ENCODE measurements at regions not wholly inside any gene's neighbourhood (a gene's known extent, or its start where the extent isn't known, plus 50 kb on each side); places are given as distances from the start of the nearest gene placed in this dataset.
A peak's percentile ranks its signal among the peaks of the same experiment; 100 is the strongest.

DNA sequence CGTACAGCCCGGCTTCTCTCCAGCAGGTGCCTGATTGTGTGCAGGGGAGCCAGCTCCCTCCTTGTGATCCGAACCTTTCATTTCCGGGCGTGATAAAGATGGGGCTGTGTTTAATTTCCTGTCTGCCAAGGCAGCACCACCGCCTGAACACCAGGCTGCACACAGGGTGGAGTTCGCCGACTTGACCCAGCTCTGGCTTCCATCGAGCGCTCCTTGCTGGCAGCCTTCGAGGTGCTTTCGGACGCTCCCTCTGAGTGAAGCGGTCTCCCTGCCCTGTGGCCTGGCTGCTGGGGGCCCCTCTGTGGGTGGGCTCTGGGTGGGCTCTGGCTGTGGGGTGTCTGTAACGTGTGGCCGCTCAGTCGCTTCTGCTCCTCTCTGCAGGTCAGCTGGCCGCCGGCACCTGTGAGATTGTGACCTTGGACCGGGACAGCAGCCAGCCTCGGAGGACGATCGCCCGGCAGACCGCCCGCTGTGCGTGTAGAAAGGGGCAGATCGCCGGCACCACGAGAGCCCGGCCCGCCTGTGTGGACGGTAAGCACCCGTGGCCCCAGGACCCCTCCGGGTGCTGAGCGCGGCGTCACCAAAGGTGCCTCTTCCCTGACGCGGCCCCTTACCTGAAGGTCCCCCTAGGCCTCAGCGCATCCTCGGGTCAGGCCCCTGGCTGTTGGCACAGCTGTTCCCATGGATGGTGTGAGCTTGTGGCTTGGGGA is 1181.3 kb downstream of the BRD1 start:
- no peak for DNase-seq

DNA sequence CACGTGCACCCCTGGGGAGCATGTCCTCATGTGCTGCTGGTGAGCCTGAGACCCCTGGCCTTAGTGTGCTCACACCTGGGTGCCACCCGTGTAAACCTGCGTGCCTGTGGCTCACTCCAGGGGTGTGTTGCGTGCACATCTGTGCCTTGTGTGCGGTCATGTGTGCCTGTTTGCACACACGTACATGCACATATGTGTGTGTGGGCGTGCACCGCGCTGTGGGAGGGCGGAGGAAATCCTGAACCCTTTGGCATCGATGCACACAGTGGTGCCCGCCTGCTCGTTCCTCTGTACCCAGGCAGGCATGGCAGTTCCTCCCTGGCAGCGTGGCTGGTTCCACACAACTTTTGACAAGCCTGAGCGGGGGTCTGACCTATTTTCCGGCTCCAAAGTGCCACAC is 1181.9 kb downstream of the BRD1 start:
- no peak for DNase-seq

DNA sequence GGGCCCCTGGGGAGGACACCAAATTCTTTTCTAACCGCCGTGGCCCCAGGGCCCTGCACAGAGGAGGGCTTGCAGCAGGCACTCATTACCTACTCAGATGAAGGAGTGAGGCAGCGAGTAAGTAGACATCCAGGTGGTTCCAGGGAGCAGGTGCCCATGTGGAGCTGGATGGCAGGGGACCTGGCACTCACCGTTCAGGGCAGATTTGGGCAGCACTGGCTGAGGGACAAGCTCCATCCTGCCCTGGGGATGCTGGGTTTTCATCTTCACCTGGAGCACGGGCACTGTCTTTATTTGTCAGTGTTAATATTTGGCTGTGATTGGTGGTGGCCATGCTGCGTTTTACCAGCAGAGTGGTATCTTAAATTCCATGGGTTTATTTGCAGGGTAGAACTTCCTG is 1182.7 kb downstream of the BRD1 start:
- DNase-seq, result no peak

DNA sequence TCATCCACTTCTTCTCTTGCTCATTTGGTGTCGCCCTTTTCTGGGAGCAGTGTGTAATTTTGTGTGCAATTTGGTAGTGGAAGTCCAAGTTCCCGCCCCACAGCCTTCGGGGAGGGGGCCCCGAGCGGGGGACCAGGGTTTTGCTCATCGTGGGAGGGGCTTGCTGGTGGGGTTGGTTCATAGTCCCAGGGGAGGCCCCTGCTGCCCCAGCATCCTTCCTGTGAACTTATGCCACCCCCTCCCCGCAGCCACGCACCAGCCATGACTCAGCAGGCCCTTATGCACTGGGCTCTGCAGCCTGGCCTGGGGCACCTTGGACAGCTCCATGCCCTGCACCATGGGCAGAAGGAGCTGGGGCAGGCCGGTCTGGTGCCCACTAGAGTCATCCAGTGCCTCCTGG is 1183.6 kb downstream of the BRD1 start:
- peak in 4 of 56 donors; percentile 18 to 31 (median 28) for DNase-seq

DNA sequence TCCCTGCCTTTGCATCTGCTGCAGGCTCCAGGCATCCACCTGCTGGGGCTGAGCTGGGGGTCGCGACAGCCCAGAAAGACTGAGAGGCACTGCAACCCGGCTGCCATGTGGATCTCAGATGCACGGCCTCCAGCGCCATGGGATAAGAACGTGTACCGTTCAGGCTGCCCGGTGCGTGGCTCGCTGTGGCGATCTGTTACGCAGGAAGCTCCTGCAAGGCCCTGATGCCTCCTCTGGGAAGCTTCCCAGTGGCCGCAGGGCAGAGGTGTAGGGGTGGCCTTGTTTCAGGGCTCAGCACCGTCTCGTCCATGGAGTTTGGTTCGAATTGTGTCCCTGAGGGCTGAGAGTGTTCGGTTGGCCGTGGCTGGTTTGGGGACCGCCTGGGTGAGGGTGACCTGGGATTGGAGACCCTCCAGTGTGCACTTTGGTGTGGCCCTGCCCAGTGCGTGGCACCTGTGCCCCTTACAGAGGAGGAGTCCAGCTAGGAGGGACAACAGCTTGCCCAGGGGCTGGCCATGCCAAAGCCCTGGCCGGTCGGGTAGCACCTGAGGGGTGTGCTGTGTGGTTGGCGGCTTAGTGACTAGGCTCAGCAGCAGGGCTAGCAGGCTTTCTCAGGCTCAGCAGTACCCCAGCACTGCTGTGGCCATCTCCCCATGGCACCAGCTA is 1184.5 kb downstream of the BRD1 start:
- no peak for DNase-seq

DNA sequence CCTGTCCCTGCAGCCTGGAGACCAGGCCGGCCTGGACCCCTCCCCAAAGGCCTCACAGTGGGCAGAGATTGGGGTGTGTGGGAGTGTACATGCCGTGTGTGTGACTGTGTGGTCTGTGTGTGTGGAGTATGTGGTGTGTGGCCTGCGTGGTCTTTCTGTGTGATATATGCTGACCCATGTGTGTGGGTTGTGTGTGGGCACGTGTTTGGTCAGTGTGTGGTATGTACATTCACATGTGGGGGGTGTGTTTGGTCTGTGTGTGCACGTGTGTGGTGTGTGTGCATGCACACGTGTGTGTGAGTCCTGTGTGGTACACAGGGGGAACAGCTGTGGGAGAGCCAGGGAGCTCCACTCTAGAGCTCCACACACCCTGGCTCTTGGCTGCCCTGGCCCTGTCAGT is 1185.1 kb downstream of the BRD1 start:
- DNase-seq, result no peak

DNA sequence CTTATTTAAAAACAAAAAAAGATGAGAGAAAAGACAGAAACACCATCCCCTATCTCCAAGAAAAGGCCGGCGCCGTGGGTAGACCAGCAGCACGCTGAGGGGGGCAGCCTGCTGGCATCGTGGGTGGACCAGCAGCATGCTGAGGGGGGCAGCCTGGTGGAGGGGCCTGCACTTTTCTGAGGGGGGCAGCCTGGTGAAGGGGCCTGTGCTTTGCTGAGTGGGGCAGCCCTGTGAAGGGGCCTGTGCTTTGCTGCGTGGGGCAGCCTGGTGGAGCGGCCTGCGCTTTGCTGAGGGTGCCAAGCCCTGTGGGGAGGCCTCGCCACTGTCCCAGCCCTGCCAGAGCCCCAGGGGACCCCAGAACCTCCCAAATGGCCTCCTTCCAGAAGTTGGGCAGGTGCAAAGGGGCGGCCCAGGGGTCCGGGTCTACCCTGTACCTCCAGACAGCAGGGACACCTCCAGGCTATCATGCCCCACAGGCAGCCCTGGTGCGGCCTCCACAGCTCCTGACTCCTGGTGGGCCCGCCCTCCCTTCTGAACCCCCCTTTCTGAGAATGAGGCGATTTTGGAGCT is 1185.7 kb downstream of the BRD1 start:
- DNase-seq, result no peak

DNA sequence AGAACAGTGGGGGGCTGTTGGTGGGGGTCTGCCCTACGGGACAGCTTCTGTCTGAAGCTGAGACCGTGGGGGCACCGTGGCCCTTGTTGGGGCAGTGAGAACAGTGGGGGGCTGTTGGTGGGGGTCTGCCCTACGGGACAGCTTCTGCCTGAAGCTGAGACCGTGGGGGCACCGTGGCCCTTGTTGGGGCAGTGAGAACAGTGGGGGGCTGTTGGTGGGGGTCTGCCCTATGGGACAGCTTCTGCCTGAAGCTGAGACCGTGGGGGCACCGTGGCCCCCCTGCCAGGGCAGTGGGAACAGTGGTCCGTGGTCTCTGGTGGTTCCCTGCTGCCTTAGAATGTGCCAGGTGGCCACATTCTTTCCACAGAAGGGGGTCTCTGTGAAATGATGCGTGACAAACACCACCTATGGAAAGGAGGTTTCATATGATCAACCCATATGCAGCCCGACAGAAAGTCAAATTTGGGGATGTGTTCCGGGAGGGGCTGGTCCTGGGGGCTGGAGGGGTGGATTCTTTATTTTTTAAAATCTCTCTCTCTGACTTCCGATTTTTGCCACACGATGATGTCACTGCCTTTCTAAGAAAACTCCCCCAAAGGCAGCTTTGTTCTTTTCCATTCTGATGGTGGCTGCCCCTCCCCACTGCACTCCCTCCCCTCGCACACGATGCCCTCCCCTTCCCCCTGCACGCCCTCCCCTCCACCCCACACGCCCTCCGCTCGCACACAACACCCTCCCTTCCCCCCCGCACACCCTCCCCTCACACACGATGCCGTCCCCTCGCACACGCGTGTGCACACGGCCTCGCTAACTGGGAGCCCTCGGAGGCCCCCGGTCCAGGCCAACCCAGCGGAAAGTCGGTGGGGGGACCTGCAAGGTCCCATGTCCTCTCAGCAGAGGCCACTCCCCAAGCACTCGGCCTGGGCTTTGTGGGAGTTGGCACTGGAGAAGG is 1186.5 kb downstream of the BRD1 start:
- peak in 7 of 56 donors; percentile 13 to 48 (median 41) for DNase-seq

DNA sequence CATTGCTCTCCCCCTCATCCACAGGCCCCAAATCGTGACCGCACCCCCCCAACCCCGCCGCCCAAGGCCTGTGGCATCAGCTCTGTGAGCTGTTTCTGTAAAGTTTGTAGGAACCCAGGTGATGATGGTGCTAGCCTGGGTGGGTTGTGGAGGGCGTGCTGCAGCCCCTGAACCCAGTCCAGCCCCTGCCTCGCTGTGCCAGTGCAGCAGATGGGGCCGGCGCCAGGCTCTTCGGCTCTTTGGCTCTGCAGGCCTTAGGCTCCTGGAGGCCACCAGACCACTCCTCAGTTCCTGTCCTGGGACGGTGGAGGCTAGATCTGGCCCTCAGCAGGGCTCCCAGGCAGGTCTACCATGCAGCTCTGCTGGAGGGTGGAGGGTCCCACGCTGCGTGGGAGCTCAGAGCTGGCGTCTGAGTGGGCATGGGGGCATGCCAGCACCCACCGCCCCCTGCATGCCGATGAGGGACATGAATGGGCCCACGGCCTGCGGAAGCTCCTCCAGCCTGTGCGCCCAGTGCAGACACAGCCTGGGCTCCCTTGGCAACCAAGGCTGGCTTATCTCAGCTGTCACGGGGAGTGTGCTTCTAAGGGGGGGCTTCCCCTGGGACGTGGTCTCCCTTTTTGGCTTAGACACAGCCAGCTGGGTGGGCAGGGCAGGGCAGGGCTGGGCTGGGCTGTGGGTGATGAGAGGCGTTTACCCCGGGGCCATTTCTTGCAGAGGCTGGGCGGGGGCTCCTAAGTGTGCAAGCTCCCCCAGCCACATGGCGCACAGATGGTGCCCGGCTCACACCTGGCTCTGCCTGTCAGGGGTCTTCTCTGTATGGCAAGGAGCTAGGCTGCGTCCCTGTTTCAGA is 1187.6 kb downstream of the BRD1 start:
- DNase-seq, result no peak

DNA sequence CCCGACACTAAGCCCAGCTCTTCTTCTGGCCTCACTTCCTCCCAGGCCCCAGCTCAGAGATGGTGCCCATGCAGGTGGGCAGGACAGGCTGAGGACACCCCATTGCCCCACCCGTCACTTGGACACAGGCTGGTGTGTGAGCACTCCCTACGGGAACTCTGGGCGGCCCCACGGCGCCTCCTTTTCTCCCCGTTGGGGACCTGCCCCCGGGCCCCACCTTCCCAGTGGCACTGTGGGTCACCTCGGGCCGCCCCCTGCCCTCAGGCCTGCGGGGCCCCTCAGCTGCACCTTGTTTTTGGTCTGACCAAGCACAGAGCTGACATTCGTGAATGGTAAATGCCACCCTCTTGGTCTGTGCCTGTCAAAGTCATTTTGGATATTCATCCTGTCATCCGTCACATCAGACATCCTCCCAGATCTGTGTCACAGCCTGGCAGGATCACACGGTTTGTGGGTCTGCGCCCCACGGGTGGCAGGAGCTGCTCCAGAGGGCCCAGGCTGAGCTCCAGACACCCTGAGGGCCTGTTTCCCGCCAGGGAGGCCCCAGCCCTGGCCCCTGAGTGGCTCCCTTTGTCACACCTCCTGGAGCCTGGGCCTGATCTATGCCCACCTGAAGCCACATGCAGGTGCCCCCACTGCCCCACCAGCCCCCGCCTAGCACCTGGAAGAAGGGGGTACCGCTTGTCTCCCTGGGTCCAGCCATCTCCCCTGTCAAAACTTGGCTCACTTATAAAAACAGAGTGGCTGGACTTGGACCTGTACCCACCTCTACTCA is 1188.5 kb downstream of the BRD1 start:
- no peak for DNase-seq

DNA sequence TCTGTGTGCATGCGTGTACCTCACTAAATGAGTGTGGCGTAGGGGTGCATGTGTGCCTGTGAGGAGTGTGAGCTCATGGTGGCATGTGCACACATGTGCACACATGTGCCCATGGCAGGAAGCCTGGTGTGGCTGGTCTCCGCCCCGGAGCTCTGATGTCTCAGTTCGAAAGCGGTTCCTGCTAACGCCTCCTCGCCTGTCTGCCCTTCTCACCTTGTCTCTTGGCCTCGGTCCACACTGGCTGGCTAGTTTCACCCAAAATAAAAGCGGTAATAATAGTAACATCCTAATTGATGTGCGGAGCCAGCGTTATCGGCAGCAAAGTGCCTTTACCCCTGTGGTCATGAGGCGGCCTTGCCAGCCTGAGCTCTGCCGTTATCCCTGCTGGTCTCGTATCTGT is 1190.4 kb downstream of the BRD1 start:
- no peak for DNase-seq

DNA sequence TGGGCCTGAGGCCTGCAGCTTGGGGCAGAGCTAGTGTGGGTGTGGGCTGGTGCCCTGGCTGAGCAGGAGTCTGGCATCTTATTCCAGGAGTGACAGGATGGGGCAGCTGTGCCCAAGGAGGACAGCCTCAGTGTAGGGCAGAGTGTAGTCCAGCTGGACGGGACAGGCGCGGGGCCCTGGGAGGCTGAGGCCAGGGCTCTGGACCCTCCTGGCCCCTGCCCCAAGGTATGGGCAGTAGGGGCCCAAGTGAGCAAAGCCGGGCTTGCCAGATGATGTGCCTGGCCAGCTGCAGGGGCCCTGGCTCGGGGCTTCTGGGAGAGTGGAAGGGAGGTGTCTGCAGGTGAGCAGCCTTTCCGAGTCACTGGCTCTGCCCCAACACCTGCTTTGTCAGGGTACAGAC is 1190.9 kb downstream of the BRD1 start:
- no peak for DNase-seq

DNA sequence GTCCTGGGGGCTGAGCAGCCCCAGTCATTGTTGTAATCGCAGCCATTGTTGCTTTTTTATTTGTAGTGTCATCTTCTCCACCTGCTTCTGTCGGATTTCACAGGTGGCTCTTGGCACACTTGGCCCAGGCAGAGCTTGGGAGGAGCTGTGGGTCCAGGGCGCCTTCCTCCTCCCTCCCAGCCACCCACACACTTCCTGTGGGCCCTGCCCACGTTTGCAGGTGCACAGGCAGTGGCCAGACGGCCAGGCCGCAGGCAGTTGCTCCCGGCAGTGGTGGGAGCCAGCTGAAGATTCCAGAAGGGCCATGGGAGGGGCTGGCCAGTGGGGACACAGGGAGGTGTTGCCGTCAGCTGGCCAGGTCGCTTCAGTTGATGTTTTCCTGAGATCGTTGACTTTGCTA is 1191.9 kb downstream of the BRD1 start:
- DNase-seq, result peak in 2 of 56 donors; percentile 17 to 23

DNA sequence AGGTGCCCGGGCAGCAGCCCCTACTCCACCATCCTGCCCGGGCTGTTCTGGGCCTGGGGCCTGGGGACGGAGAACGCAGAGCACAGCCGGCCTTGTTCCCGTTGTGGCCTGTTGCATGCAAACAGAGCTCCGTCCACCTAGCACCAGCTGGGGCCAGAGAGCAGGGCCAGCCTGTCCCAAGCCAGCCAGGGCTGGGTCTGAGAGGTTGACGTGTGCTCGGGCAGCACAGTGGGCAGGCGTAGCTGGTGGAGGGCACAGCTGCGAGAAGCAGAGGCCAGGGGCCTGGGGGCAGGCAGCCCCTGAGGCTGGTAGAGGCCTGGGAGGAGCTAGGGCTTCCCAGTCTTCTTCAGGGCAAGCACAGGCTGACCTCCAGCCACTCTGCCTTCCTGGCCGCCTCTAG is 1192.6 kb downstream of the BRD1 start:
- DNase-seq, result peak in 2 of 56 donors; percentile 31 to 39

DNA sequence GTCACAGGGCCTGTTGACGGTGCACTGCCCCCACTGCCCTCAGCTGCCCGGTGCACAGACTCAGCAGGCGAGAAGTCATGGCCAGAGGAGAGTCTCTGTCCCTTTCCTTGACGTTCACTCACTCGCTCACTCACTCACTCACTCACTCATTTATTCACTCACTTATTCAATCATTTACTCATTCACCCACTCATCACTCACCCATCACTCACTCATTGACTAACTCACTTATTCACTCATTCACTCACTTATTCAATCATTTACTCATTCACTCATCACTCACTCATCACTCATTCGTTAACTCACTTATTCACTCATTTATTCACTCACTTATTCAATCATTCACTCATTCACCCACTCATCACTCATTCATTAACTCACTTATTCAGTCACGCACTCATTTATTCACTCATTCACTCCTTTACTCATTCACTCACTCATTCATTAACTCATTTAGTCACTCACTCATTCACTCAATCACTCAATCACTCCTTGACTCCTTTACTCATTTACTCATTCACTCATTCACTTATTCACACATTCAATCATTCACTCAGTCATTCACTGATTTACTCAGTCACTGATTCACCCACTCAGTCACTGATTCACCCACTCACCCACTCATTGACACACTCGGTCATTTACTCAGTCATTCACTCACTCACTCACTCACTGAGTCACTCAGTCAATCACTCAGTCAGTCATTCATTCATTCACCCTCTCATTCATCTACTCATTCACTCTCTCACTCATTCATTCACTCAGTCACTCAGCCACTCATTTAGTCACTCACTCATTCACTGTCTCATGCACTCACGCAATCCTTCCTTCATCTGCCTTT is 1193.5 kb downstream of the BRD1 start:
- no peak for DNase-seq

DNA sequence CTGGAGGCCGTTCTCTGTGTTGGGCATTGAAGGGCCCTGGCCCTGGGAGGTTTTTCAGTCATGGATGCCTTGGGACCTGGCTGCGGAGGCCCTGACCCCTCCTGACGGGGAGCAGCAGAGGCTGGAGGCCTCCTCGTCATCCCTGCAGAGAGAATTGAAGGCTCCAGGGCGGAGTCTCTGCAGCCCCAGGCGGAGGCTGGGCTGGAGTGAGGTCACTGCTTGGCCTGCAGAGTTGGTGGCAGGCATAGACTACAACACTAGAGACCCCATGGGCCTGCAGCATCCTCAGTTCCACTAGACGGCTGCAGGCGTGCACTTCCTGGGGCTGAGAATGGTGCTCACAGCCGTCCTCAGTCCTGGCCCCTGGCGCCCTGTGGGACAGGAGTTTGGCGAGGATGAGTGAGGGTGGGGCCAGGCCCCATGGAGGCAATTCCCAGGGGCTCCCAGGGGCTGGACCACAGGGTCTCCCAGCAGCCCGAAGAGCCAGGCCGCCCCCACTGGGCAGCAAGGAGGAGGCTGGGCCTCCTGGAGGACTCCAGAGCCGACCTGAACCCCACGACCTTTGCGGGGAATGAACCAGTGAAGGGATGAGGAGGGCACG is 1194.9 kb downstream of the BRD1 start:
- peak in 13 of 56 donors; percentile 13 to 44 (median 34) for DNase-seq

DNA sequence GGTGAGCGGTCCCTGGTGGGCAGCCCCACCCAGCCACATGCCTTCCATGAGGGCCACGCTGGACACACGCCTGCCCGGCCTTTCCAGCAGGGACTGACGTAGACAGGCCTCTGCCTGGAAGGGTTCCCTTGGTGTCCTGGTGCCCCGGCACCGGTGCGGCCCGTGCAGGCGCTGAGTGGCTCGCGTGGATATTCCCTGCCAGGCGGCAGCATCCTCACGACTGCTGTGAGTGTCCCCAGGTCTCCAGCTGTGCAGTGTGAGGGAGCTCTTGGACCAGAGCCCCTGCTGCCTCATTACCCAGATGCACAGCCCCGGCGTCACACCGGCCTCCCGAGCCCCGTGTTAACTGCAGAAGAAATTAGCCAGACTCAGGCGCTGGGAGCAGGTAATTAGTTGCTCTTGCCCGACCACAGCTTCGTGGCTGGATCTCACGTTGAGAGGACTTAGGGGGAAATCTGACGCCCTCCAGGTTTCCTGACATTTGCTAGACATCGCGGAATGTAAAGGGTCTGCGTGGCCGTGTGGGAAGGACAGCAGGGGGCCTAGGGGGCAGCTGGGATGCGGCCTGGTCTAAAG is 1196.3 kb downstream of the BRD1 start:
- peak in 22 of 56 donors; percentile 24 to 74 (median 38) for DNase-seq

DNA sequence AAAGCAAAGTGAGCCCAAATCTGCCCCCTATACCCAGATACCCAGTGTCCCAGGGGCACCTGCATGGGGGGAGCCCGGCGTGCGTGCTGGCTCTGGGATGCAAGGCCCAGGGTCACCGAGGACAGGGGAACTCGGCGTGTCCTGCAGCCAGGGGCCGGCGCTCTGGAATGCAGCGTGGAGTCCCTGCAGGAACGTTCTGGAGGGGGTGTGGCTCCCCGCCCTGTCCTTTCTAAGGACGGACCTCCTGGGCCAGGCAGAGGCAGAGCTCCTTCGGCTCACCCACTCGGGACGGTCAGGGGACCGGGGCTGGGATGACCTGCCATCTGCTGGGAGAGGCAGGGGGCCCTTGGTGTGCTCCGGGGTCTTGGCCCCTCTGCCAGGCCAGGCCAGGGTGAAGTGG is 1196.8 kb downstream of the BRD1 start:
- DNase-seq, result peak in 2 of 56 donors; percentile 25 to 57
